Germinal center (tissue), 1 donor: ENCODE measurements at regions not wholly inside any gene's neighbourhood (a gene's known extent, or its start where the extent isn't known, plus 50 kb on each side); places are given as distances from the start of the nearest gene placed in this dataset.
A peak's percentile ranks its signal among the peaks of the same experiment; 100 is the strongest.

ENCODE experiments used
- DNase-seq: peaks from one replicate; pipeline ENCODE4 v3.0.0; 2012; ENCODE audit warnings: mixed read lengths, low spot score

GRCh38 chr4:10981576-10981975, 297.0 kb upstream of the CLNK start:
- DNase-seq, result no peak

- no peak for DNase-seq
These were observed 296.5 kb upstream of the CLNK start for GRCh38 chr4:10981096-10981495.

- no peak for DNase-seq
These were observed 294.5 kb upstream of the CLNK start for GRCh38 chr4:10979032-10979431.

GRCh38 chr4:10977534-10977933, 293.0 kb upstream of the CLNK start:
- DNase-seq, result peak; percentile 54

GRCh38 chr4:10974371-10974770, 289.8 kb upstream of the CLNK start:
- no peak for DNase-seq

GRCh38 chr4:10973686-10974085, 289.1 kb upstream of the CLNK start:
- no peak for DNase-seq

GRCh38 chr4:10971800-10972401, 287.3 kb upstream of the CLNK start:
- no peak for DNase-seq

- DNase-seq, result no peak
These were observed 280.6 kb upstream of the CLNK start for GRCh38 chr4:10965196-10965595.

- DNase-seq, result no peak
These were observed 279.6 kb upstream of the CLNK start for GRCh38 chr4:10963958-10964703.

- no peak for DNase-seq
These were observed 278.7 kb upstream of the CLNK start for GRCh38 chr4:10963241-10963640.

GRCh38 chr4:10962246-10962645, 277.7 kb upstream of the CLNK start:
- DNase-seq, result no peak

GRCh38 chr4:10960389-10960788, 275.8 kb upstream of the CLNK start:
- no peak for DNase-seq

GRCh38 chr4:10959586-10959985, 275.0 kb upstream of the CLNK start:
- DNase-seq, result no peak

- DNase-seq, result no peak
These were observed 273.8 kb upstream of the CLNK start for GRCh38 chr4:10958226-10958856.

- no peak for DNase-seq
These were observed 266.7 kb upstream of the CLNK start for GRCh38 chr4:10951306-10951705.

GRCh38 chr4:10949039-10949733, 264.6 kb upstream of the CLNK start:
- DNase-seq, result no peak

GRCh38 chr4:10947898-10948297, 263.3 kb upstream of the CLNK start:
- no peak for DNase-seq

- DNase-seq, result no peak
These were observed 259.8 kb upstream of the CLNK start for GRCh38 chr4:10944321-10944720.

GRCh38 chr4:10942156-10942555, 257.6 kb upstream of the CLNK start:
- no peak for DNase-seq

GRCh38 chr4:10929818-10930217, 245.2 kb upstream of the CLNK start:
- no peak for DNase-seq

GRCh38 chr4:10925996-10926395, 241.4 kb upstream of the CLNK start:
- DNase-seq, result no peak

- DNase-seq, result no peak
These were observed 239.7 kb upstream of the CLNK start for GRCh38 chr4:10924274-10924673.

- no peak for DNase-seq
These were observed 233.0 kb upstream of the CLNK start for GRCh38 chr4:10917566-10917965.
